GM19328 (cell line): ENCODE measurements at regions not wholly inside any gene's neighbourhood (a gene's known extent, or its start where the extent isn't known, plus 50 kb on each side); places are given as distances from the start of the nearest gene placed in this dataset.

Experiments used
- ATAC-seq: cut with Tn5 transposase; IDR thresholded peaks from one replicate; pipeline ENCODE4 v1.9.1; 2021; ENCODE audit warnings: mild to moderate bottlenecking, moderate library complexity; ENCODE audit not compliant: unreplicated experiment

GRCh38 chr9:12613071-12613470, 80.1 kb upstream of the TYRP1 start:
- no peak for ATAC-seq

- no peak for ATAC-seq
Observed at GRCh38 chr9:12614488-12614887, 78.7 kb upstream of the TYRP1 start.

- ATAC-seq: no peak
Observed at GRCh38 chr9:12618956-12619355, 74.2 kb upstream of the TYRP1 start.

GRCh38 chr9:12625844-12626243, 67.3 kb upstream of the TYRP1 start:
- ATAC-seq: no peak

GRCh38 chr9:12627096-12627495, 66.1 kb upstream of the TYRP1 start:
- ATAC-seq: no peak

DNA sequence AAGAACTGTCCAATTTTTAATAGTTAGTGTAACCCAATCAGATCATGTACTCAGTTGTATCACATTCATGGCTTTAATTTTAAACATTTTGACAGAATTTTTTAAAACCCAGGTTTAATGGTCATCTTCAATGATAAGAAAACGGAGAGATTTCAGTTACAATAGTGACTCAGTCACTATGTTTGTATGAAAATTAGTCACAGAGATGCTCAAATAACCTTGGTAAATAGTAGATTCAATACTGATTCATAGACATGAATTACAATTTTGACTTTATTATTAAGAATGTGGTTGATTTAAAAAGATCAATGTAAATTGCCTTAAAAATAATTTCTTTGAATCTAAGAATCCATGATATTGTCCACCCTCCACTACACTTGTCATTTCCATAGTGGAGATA, 64.6 kb upstream of the TYRP1 start:
- ATAC-seq: no peak

DNA sequence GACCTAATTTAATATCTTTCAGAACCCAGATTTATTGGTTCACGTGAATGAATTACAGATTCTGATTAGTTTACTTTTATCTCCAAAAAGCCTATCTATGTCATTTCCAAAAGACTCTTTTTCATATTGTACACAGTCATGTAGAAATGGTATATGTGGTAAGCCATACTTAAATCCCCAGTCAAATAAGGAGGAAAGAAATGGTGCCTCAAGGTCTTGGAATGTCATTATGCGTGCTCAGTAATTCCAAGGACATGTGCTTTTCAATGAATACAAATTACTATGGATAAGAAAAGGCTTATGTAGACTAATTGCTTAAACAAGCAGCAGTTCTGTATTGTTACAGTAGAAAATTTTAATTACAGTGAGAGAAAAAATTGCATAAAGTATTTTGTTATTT, 64.1 kb upstream of the TYRP1 start:
- no peak for ATAC-seq

DNA sequence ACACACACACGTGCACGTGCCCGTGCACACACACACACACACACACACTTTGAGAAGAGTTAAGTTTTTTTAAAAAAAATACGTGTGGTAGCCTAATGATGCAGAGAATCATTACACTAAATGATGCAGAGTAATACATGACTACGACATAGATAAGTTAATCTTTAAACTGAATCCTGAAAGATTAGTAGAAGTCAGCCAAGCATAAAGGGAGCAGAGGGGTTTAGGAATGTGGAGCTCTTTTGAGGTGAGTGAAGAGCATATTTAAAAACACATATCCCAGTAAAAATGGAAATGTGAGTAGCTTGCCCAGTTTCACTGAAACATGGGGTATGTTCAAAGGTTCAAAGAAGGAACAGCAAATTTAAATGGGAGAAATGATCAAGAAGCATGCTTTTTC, 61.3 kb upstream of the TYRP1 start:
- no peak for ATAC-seq

- ATAC-seq: no peak
Observed at GRCh38 chr9:12633016-12633765, 60.0 kb upstream of the TYRP1 start.

GRCh38 chr9:12640016-12640587, 53.1 kb upstream of the TYRP1 start:
- no peak for ATAC-seq

DNA sequence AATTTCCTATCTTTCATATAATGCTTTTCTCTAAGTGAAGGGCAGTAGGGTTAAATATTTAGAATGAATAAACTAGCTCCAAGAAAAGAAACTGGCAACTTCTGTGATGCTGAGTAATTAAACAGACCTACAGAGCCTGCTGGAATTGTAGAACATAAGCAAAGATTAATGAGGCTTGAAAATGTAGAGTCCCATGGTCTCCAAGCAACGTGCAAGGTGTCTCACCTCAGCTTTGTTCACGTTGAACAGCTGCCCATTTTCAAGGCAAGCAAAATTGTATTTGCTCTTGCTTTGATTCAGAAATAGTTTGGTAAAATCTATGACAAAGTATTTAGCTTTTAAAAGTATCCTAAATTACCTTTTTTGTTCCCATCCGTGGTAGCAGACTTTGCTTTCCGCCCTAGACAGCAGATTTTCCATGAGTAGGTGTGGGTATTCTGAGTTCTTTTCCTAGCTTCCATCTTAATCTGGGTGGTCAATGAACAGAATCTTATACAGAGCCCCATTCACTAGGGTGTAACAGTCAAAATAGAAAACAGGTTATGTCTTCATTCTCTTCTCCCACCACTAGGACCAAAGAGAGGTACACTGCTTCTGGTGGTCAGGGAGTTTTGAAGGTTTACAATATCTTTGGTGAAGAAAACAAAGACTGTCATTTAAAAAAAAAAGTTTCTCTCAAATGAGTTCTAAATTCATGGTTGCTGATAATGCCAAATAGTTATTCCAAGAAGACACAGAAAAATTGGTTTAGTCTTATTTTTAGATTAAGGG, 52.1 kb upstream of the TYRP1 start:
- ATAC-seq: no peak
